NB4 (cell line): ENCODE measurements at regions not wholly inside any gene's neighbourhood (a gene's known extent, or its start where the extent isn't known, plus 50 kb on each side); places are given as distances from the start of the nearest gene placed in this dataset.
"Not testable (repeated sequence)": the region's sequence is repeated elsewhere in the genome, so short reads cannot be mapped to it uniquely, and the experiment has no call there.

ENCODE experiments used
- DNase-seq: peaks from one replicate; pipeline ENCODE4 v3.0.0; 2010; ENCODE audit warnings: low read depth
- H3K4me3 ChIP-seq: one replicate; pipeline ENCODE4 v1.5.1; 2011; ENCODE audit warnings: mild to moderate bottlenecking, low read depth, low read length, moderate library complexity
- CTCF ChIP-seq: IDR thresholded peaks from one replicate; pipeline ENCODE4 v1.5.1; 2012; ENCODE audit warnings: low read depth, low read length
- MYC ChIP-seq: IDR thresholded peaks from 2 replicates; pipeline ENCODE4 v1.6.1; 2011; ENCODE audit warnings: low read depth, low read length
- POLR2A ChIP-seq: IDR thresholded peaks from 2 replicates; pipeline ENCODE4 v1.6.1; 2011; ENCODE audit warnings: mild to moderate bottlenecking; ENCODE audit not compliant: insufficient read length; ENCODE audit errors: extremely low read depth
- TF ChIP-seq, protein P1 (sequence below): IDR thresholded peaks from 2 replicates; pipeline ENCODE4 v1.6.1; 2011; ENCODE audit warnings: low read depth, low read length

DNA sequence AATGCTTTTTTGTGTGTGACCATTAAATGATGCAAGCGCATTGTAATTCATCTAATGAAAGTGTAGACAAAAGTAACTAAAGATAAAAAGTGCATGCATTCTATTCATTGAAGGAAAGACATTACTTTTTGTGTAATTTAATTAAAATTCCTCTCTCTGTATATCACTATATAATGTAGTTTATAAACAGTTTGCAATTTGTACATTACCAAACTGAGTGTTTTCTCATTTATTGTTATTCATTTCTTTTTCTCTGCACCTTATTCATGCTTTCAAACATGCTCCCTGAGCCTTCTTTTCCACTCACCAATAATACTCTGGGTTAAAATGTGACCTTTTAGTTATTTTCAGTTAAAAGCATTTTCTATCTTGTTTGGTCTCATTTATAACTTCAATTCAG lies 713.7 kb upstream of the AADAT start:
- no peak overlapping the region for H3K4me3 ChIP-seq
- no peak for DNase-seq
- no peak for TF ChIP-seq MYC
- no peak for TF ChIP-seq CTCF
- no peak for TF ChIP-seq POLR2A
- TF ChIP-seq, protein P1, sequence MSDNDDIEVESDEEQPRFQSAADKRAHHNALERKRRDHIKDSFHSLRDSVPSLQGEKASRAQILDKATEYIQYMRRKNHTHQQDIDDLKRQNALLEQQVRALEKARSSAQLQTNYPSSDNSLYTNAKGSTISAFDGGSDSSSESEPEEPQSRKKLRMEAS, result no peak

DNA sequence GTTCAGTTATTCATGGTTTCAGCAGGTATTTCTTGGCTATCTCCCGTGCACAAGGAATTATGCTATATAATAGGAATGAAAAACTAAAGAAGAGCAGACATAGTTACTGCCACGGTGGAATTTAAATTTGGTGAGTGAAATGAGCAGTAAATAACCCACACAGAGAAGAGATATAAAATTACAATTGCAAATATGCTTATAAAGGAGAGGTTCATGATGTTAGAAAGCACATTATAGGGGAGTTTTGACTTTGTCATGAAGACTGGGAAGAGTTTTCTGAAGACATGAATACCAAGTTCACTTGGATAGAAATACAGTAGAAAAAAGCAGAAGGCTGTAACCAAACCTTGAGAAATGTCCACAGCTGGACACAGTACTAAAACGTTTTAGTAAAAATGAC lies 712.0 kb upstream of the AADAT start:
- no peak for TF ChIP-seq POLR2A
- no peak for TF ChIP-seq CTCF
- TF ChIP-seq MYC, result no peak
- TF ChIP-seq, protein P1, result no peak
- H3K4me3 ChIP-seq, result no peak overlapping the region
- no peak for DNase-seq

- no peak for DNase-seq
- TF ChIP-seq, protein P1, result no peak
- TF ChIP-seq CTCF (no peak), MYC (no peak), POLR2A (no peak)
- H3K4me3 ChIP-seq, result no peak overlapping the region
These were observed 704.8 kb upstream of the AADAT start for GRCh38 chr4:170794525-170794924.

- H3K4me3 ChIP-seq, DNase-seq: not testable (repeated sequence)
These were observed 698.8 kb upstream of the AADAT start for GRCh38 chr4:170788540-170789051.

- DNase-seq, result no peak
- no peak overlapping the region for H3K4me3 ChIP-seq
- TF ChIP-seq CTCF, result no peak
- TF ChIP-seq MYC, result no peak
- TF ChIP-seq, protein P1, result no peak
These were observed 687.9 kb upstream of the AADAT start for GRCh38 chr4:170777663-170778062.

DNA sequence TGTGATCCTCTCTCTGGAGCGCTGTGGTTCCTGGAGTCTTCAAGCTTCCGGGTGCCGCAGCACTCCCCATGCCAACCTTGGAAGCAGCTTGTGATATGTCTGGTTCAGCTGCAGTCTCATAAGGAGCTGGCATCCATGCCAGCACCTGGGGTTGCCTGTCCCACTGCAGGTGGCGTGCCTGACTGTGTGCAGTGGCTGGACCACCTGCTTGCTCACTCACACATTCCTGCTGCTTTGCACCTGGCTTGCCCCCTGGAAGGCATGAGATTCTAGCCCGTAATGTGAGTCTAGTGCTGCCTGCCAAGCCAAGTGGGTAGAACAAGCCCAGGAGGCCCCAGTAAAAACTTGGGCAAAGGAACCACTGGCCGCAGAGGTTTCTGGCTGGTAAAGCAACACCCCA lies 687.2 kb upstream of the AADAT start:
- TF ChIP-seq, protein P1, result no peak
- TF ChIP-seq POLR2A (no peak), CTCF (no peak), MYC (no peak)
- DNase-seq, result no peak

More for the DNA sequence above, 687.2 kb upstream of the AADAT start:
- no peak overlapping the region for H3K4me3 ChIP-seq
